ENCODE measurements at regions not wholly inside any gene's neighbourhood (a gene's known extent, or its start where the extent isn't known, plus 50 kb on each side); places are given as distances from the start of the nearest gene placed in this dataset.

- no peak for DNase-seq
Measured at GRCh38 chr14:98707522-98707921, 564.5 kb downstream of the BCL11B start.

- no peak for DNase-seq
Measured at GRCh38 chr14:98708555-98708954, 563.4 kb downstream of the BCL11B start.

DNA sequence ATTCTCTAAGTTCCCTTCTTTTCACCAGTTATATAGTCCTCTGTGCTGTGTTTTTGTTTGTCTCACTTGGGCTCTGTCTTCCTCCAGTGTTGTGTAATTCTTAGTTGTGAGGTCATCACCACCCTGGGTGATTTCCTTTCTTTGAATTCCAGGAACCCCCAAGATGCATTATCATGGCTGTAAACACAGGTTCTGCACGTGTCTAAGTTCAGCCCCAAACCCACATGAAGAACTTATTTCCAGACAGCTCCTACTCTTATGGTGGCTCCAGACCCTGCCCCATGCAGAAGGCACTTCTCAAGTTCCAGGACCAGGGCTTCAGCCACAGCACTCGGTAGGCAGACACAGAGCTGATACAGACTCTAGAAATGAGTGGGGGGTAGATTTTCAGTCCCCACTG is 560.5 kb downstream of the BCL11B start:
- DNase-seq: no peak

DNA sequence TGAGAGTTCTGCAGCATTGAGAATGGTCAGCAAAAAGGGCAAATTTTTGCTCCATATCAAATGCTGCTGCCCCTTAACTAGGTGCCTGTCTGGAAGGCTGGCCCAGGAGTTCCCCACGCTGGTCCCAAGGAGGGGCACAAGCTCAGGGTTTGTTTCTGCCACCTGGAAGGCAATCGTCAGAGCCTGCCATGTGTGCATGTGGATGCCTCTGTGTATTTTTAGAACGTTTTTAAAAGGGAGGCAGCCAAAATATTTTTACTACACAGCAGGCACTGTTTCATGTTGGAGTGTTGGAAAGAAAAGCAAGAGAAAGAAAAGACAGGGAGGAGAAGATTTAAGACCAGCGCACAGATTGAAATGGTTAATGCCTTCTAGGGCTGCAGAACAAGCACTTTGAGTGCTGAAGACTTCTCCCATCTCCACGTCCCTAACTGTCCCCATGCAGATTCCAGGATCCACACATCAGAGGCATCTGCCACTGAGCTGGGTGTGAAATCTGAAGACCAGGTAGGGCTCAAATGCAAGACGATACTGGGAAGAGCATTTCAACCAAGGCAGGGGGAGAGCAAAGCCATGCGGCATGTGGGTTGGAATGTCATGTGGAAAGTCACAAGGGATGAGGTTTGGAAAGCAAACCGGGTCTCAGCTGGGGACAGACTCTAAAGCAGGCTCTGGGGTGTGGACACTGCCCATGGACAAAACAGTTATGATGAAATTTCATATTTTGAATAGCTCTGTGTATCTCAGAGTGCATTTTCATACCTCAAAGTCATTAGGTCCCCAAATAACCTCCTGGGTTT is 557.2 kb downstream of the BCL11B start:
- no peak for DNase-seq

- no peak for DNase-seq
Measured at GRCh38 chr14:98716133-98716532, 555.9 kb downstream of the BCL11B start.

DNA sequence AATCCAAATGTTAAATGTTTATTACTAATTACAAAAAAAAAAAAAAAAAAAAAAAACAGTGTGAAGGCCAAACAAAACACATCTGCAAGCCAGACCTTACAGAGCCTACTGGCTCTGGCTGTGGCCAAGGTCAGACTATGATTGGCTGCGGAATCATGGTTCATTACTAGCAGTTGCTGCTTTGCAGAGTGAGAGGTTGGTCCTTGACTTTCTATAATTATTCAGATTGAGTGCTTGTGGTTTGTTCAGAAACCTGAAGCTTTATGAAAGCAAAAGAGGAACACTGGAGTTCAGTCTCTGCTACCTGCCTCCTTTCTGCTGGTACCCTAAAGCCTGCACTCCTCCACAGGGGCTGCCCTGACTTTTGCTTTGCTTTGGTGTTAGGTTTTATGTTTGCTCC is 550.9 kb downstream of the BCL11B start:
- DNase-seq: no peak

GRCh38 chr14:98724734-98725133 is 547.3 kb downstream of the BCL11B start:
- DNase-seq: no peak

- no peak for DNase-seq
Measured at GRCh38 chr14:98725191-98725590, 546.8 kb downstream of the BCL11B start.

- DNase-seq: no peak
Measured at GRCh38 chr14:98725676-98726075, 546.3 kb downstream of the BCL11B start.

GRCh38 chr14:98726585-98727405 is 545.2 kb downstream of the BCL11B start:
- no peak for DNase-seq

- DNase-seq: no peak
Measured at GRCh38 chr14:98728024-98728423, 544.0 kb downstream of the BCL11B start.

- DNase-seq: no peak
Measured at GRCh38 chr14:98728836-98729235, 543.2 kb downstream of the BCL11B start.

DNA sequence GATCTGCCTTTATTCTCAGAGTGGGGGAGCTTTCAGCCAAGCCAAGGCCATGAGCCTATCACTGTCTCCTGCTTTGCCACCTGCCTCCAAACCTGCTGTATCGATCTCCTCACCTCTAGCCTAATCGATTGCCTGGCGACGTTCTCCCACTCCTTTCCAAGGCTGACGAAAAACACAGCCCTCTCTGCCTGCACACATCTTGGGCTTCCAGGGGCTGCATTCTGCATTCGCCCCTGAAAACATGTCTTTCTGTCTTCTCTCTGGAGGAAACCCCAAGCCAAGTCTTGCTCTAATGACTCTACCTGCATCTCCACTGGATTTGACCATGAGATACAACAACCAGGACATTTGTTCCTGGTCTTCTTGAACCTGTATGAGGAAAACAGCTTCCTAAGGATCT is 540.7 kb downstream of the BCL11B start:
- DNase-seq: no peak

- no peak for DNase-seq
Measured at GRCh38 chr14:98731701-98732100, 540.3 kb downstream of the BCL11B start.

- DNase-seq: no peak
Measured at GRCh38 chr14:98733536-98733935, 538.5 kb downstream of the BCL11B start.

DNA sequence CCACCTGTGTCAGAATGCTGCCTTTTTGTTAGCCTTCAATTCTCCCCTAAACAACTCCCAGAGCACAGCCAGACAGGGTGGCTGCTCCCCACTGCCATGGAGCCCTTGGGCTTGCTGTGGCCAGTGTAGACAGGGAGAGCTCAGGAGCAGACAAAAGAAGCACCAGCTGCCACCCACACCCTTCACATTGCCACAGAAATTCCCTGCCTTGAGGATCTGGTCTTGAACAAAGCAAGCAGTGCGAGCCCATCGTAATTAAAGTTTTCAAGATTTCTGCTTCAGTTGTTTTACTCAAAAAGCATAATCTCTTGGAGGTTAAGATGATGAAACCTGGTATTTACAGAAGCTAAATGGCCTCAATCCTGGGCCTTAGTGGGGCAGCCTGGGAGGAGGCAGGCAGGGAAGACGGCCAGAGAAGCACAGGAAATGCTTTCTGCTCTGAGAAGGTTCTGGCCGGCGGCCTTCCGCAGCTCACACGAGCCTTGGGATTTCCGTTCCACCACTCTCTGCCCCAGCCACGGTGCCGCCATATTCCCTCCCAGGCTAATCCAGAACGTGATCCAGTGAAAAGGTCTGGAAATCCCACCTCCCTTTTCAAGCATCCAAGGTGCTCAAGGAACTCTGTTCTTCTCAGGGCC is 535.2 kb downstream of the BCL11B start:
- no peak for DNase-seq

DNA sequence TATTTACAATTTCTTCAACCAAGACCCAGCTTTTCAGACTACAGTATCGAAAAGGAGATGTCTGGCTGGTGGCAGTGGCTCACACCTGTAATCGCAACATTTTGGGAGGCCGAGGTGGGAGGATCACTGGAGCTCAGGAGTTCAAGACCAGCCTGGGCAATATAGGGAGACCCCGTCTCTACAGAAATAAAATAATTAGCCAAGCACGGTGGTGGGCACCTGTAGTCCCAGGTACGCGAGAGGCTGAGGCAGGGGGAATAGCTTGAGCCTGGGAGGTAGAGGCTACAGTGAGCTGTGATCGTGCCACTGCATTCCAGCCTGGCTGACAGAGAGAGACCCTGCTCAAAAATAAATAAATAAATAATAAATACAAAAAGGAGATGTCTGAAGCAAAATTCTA is 530.5 kb downstream of the BCL11B start:
- no peak for DNase-seq

- DNase-seq: no peak
Measured at GRCh38 chr14:98742001-98742400, 530.0 kb downstream of the BCL11B start.

- DNase-seq: no peak
Measured at GRCh38 chr14:98743536-98743935, 528.5 kb downstream of the BCL11B start.

- no peak for DNase-seq
Measured at GRCh38 chr14:98748966-98749365, 523.0 kb downstream of the BCL11B start.

GRCh38 chr14:98751110-98751509 is 520.9 kb downstream of the BCL11B start:
- no peak for DNase-seq

- DNase-seq: no peak
Measured at GRCh38 chr14:98752660-98753059, 519.3 kb downstream of the BCL11B start.

DNA sequence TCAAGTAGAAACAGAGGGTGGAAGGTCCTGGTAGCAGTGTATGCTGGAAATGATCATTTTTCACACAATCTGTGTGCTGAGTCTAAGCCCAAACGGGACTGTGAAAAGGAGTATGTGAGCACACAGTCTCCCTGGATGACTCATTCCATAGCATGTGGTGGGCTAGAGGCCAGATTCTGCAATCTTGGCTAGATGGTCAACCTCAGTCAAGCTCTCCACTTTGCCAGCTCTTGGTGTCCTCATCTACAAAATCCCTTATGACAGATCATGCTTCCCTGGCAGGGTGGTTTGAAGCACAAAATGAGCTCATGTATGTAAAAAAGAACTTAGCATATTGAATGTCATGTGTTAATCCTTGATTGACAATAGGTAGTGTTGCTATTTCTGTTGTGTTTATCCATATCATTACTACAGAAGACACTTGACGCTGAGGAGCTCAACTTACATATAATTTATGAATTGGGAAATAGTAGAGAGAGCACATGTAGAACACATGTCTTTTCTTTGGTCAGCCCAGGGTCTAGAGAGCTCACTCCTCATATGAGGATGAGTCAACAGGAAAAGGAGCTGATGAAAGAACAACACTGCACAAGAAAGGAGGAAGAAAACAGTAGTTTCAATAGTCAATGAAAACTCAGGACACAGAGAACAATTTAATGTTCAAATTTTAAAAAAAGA is 517.5 kb downstream of the BCL11B start:
- no peak for DNase-seq
